ENCODE measurements at regions not wholly inside any gene's neighbourhood (a gene's known extent, or its start where the extent isn't known, plus 50 kb on each side); places are given as distances from the start of the nearest gene placed in this dataset.

DNA sequence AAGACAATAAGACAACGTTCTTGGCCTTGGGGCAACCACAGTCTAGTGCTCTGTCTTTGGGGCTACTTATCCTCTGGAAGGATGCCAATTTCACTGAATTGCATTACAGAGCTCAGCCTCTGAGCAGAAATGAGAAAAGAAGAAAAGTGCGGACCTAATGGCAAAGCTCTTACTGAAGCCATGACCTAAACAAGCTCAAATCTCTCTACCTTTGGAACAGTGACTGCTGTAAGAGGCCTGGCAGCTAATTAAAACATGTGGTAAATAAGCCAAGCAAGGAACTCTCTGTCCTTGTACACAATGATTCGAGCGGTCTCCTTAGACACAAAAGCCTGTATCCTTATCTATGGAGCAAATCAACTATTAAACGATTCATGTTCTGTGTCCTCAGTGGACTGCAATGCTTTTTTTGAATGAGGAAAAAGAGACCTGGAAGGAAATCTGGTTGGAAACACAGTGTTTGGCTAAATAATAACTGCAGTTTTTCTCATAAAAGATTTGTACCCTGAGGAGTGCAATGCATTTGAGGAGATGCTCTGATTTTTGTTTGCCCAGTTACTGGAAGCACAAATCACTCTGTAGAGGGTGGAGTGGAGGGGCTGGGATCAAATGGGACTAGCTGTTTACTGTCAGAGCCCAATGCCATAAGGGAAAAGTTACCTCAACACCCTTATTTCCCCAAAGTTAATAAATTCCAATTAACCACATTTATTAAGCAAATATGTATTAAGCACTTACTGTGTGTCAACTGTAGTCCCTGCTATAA lies 113.9 kb downstream of the NDUFA12 start:
- TF ChIP-seq CTCF (conservative IDR thresholded peaks at IDR 0.05; ENCODE audit: low read depth, low read length) (no peak), EZH2 (IDR thresholded peaks at IDR 0.05; ENCODE audit: borderline replicate concordance, low read depth, low read length, poor library complexity, severe bottlenecking) (no peak)

Data from A673 (cell line).